Activated CD8-positive, alpha-beta memory T cell treated with anti-CD3 and anti-CD28 coated beads for 36 hours (primary cell): ENCODE measurements at regions not wholly inside any gene's neighbourhood (a gene's known extent, or its start where the extent isn't known, plus 50 kb on each side); places are given as distances from the start of the nearest gene placed in this dataset.
"Not testable (repeated sequence)": the region's sequence is repeated elsewhere in the genome, so short reads cannot be mapped to it uniquely, and the experiment has no call there.

Experiments
- CTCF ChIA-PET: fragments of 350-600 bp; sonication (Branson Sonifier 250); formaldehyde crosslinking; loops from one replicate; lab custom pipeline; 2021; ENCODE audit warnings: antibody characterized with exemption; lab: Charles Lee
- POLR2A ChIA-PET: fragments of 350-600 bp; sonication (Branson Sonifier 250); formaldehyde crosslinking; loops from one replicate; lab custom pipeline; 2021; ENCODE audit warnings: antibody characterized with exemption; lab: Charles Lee

GRCh38 chr12:47343684-47344567 lies 264.2 kb upstream of the AMIGO2 start:
- CTCF ChIA-PET: no interaction called here

GRCh38 chr12:47340411-47341015 lies 260.8 kb upstream of the AMIGO2 start:
- CTCF ChIA-PET: interaction anchor here (1.0 kb wide), 1 partner anchor 10 kb away, joined by 3 read pairs; no protein-coding TSS in a partner anchor
- POLR2A ChIA-PET: no interaction called here

More at GRCh38 chr12:47343684-47344567, 264.2 kb upstream of the AMIGO2 start:
- POLR2A ChIA-PET: no interaction called here

- CTCF ChIA-PET: interaction anchor here (0.7 kb wide), 1 partner anchor 95 kb away, joined by 3 read pairs; no protein-coding TSS in a partner anchor
- POLR2A ChIA-PET: no interaction called here
Observed at GRCh38 chr12:47337581-47337980, 257.8 kb upstream of the AMIGO2 start.

GRCh38 chr12:47333271-47333858 lies 253.6 kb upstream of the AMIGO2 start:
- POLR2A ChIA-PET: not testable (repeated sequence)
- CTCF ChIA-PET: interaction anchor here (0.6 kb wide), 1 partner anchor 173 kb away, joined by 5 read pairs; no protein-coding TSS in a partner anchor

- ChIA-PET CTCF (interaction anchor here (0.6 kb wide), 1 partner anchor 89 kb away, joined by 3 read pairs; no protein-coding TSS in a partner anchor), POLR2A (no interaction called here)
Observed at GRCh38 chr12:47328831-47329545, 249.2 kb upstream of the AMIGO2 start.

- POLR2A ChIA-PET: no interaction called here
- CTCF ChIA-PET: no interaction called here
Observed at GRCh38 chr12:47326190-47326589, 246.4 kb upstream of the AMIGO2 start.

- CTCF ChIA-PET: interaction anchor here (0.7 to 1.0 kb wide), 2 partner anchors 74 to 244 kb away, joined by 3 to 4 read pairs; partner anchors contain the start of gene AMIGO2
- POLR2A ChIA-PET: no interaction called here
Observed at GRCh38 chr12:47323802-47324201, 244.0 kb upstream of the AMIGO2 start.

- ChIA-PET CTCF (no interaction called here), POLR2A (no interaction called here)
Observed at GRCh38 chr12:47321436-47321835, 241.7 kb upstream of the AMIGO2 start.

- POLR2A ChIA-PET: no interaction called here
- CTCF ChIA-PET: interaction anchor here (0.6 kb wide), 1 partner anchor 1677 kb away, joined by 4 read pairs; no protein-coding TSS in a partner anchor
Observed at GRCh38 chr12:47319746-47320145, 240.0 kb upstream of the AMIGO2 start.

GRCh38 chr12:47318963-47319362 lies 239.2 kb upstream of the AMIGO2 start:
- POLR2A ChIA-PET: no interaction called here
- CTCF ChIA-PET: interaction anchor here (1.0 kb wide), 1 partner anchor 88 kb away, joined by 3 read pairs; no protein-coding TSS in a partner anchor

GRCh38 chr12:47317175-47317915 lies 237.6 kb upstream of the AMIGO2 start:
- ChIA-PET POLR2A (interaction anchor here (0.5 kb wide), 1 partner anchor 47 kb away, joined by 5 read pairs; no protein-coding TSS in a partner anchor), CTCF (interaction anchor here (1.0 to 2.1 kb wide), 2 partner anchors 11 to 80 kb away, joined by 3 to 5 read pairs; no protein-coding TSS in a partner anchor)

GRCh38 chr12:47316609-47317049 lies 236.9 kb upstream of the AMIGO2 start:
- POLR2A ChIA-PET: no interaction called here
- CTCF ChIA-PET: interaction anchor here (2.1 kb wide), 1 partner anchor 81 kb away, joined by 5 read pairs; no protein-coding TSS in a partner anchor

GRCh38 chr12:47314996-47315395 lies 235.2 kb upstream of the AMIGO2 start:
- ChIA-PET CTCF (no interaction called here), POLR2A (no interaction called here)

- POLR2A ChIA-PET: interaction anchor here (1.2 kb wide), 1 partner anchor 93 kb away, joined by 3 read pairs; no protein-coding TSS in a partner anchor
- CTCF ChIA-PET: interaction anchor here (0.7 to 1.6 kb wide), 2 partner anchors 84 to 186 kb away, joined by 3 to 5 read pairs; no protein-coding TSS in a partner anchor
Observed at GRCh38 chr12:47312808-47313426, 233.2 kb upstream of the AMIGO2 start.

GRCh38 chr12:47312147-47312546 lies 232.4 kb upstream of the AMIGO2 start:
- POLR2A ChIA-PET: interaction anchor here (0.6 kb wide), 1 partner anchor 79 kb away, joined by 3 read pairs; no protein-coding TSS in a partner anchor
- CTCF ChIA-PET: interaction anchor here (0.7 kb wide), 1 partner anchor 185 kb away, joined by 3 read pairs; no protein-coding TSS in a partner anchor

GRCh38 chr12:47311568-47311967 lies 231.8 kb upstream of the AMIGO2 start:
- POLR2A ChIA-PET: interaction anchor here (0.6 kb wide), 1 partner anchor 80 kb away, joined by 3 read pairs; no protein-coding TSS in a partner anchor
- CTCF ChIA-PET: no interaction called here

GRCh38 chr12:47311010-47311409 lies 231.3 kb upstream of the AMIGO2 start:
- CTCF ChIA-PET: no interaction called here
- POLR2A ChIA-PET: no interaction called here
